ENCODE measurements at regions not wholly inside any gene's neighbourhood (a gene's known extent, or its start where the extent isn't known, plus 50 kb on each side); places are given as distances from the start of the nearest gene placed in this dataset.

GRCh38 chrX:140088438-140088837 is 123.1 kb upstream of the CXorf66 start:
- TF ChIP-seq ZNF622 (IDR thresholded peaks at IDR 0.05) = no peak
- no peak for TF ChIP-seq ZNF274 (IDR thresholded peaks at IDR 0.05; ENCODE audit: insufficient read depth, insufficient read length)
- TF ChIP-seq FOXM1 (IDR thresholded peaks at IDR 0.05; ENCODE audit: low read depth, low read length) = no peak
- TF ChIP-seq CEBPB (IDR thresholded peaks at IDR 0.05; ENCODE audit: borderline replicate concordance in 1 of 2, low read depth in 2 of 2, low read length in 2 of 2) = no peak
- no peak for TF ChIP-seq EP300 (IDR thresholded peaks at IDR 0.05; ENCODE audit: borderline replicate concordance in 1 of 2, control insufficient read depth in 1 of 2, low read depth in 2 of 2, low read length in 2 of 2)
- no peak for TF ChIP-seq CTCF (IDR thresholded peaks at IDR 0.05 in 2 of 3, conservative IDR thresholded peaks at IDR 0.05 in 1 of 3; ENCODE audit: control insufficient read depth in 2 of 3, extremely low read depth in 1 of 3, insufficient read depth in 1 of 3, low read depth in 3 of 3, low read length in 3 of 3)
- TF ChIP-seq IKZF1 (conservative IDR thresholded peaks at IDR 0.05) = no peak
